ENCODE measurements at regions not wholly inside any gene's neighbourhood (a gene's known extent, or its start where the extent isn't known, plus 50 kb on each side); places are given as distances from the start of the nearest gene placed in this dataset.

- Histone ChIP-seq H3K27ac (ENCODE audit: low read length) (no peak overlapping the region), H3K36me3 (replicated peaks; ENCODE audit: low read depth, low read length) (no peaks in the 10 kb centered on the region), H3K4me2 (ENCODE audit: low read length) (no peak overlapping the region), H3K27me3 (ENCODE audit: low read depth, low read length) (no peaks in the 10 kb centered on the region), H3K4me1 (ENCODE audit: low read length) (peaks cover 13% of the 10 kb centered on the region), H3K79me2 (ENCODE audit: low read length) (no peaks in the 10 kb centered on the region), H4K20me1 (ENCODE audit: insufficient read depth, low read length) (no peaks in the 10 kb centered on the region), H3K9me3 (ENCODE audit: insufficient read depth, low read length) (no peaks in the 10 kb centered on the region), H2AFZ (ENCODE audit: low read depth, low read length) (no peak overlapping the region), H3K9ac (ENCODE audit: low read length) (no peak overlapping the region), H3K4me3 (ENCODE audit: low read length) (no peak overlapping the region)
- TF ChIP-seq EZH2phosphoT487 (IDR thresholded peaks at IDR 0.05; ENCODE audit: low read depth) (no peak), CTCF (IDR thresholded peaks at IDR 0.05; ENCODE audit: low read depth, low read length) (no peak)
Measured at GRCh38 chr2:59881218-59881617, 672.2 kb downstream of the BCL11A start.

GRCh38 chr2:59879700-59880131 is 673.7 kb downstream of the BCL11A start:
- Histone ChIP-seq H3K4me2 (ENCODE audit: low read length) (no peak overlapping the region), H3K4me1 (ENCODE audit: low read length) (peaks cover 10% of the 10 kb centered on the region), H3K9ac (ENCODE audit: low read length) (no peak overlapping the region), H3K27ac (ENCODE audit: low read length) (no peak overlapping the region), H3K79me2 (ENCODE audit: low read length) (no peaks in the 10 kb centered on the region), H3K36me3 (replicated peaks; ENCODE audit: low read depth, low read length) (no peaks in the 10 kb centered on the region), H3K27me3 (ENCODE audit: low read depth, low read length) (no peaks in the 10 kb centered on the region), H3K4me3 (ENCODE audit: low read length) (no peak overlapping the region), H2AFZ (ENCODE audit: low read depth, low read length) (no peak overlapping the region), H4K20me1 (ENCODE audit: insufficient read depth, low read length) (no peaks in the 10 kb centered on the region), H3K9me3 (ENCODE audit: insufficient read depth, low read length) (no peaks in the 10 kb centered on the region)
- TF ChIP-seq CTCF (IDR thresholded peaks at IDR 0.05; ENCODE audit: low read depth, low read length) (no peak), EZH2phosphoT487 (IDR thresholded peaks at IDR 0.05; ENCODE audit: low read depth) (no peak)

- Histone ChIP-seq H3K4me1 (ENCODE audit: low read length) (peaks cover 17% of the 10 kb centered on the region), H3K9ac (ENCODE audit: low read length) (no peak overlapping the region), H3K27me3 (ENCODE audit: low read depth, low read length) (no peaks in the 10 kb centered on the region), H2AFZ (ENCODE audit: low read depth, low read length) (no peak overlapping the region), H3K36me3 (replicated peaks; ENCODE audit: low read depth, low read length) (no peaks in the 10 kb centered on the region), H3K4me3 (ENCODE audit: low read length) (no peak overlapping the region), H3K79me2 (ENCODE audit: low read length) (no peaks in the 10 kb centered on the region), H3K27ac (ENCODE audit: low read length) (no peak overlapping the region), H3K9me3 (ENCODE audit: insufficient read depth, low read length) (no peaks in the 10 kb centered on the region), H4K20me1 (ENCODE audit: insufficient read depth, low read length) (no peaks in the 10 kb centered on the region), H3K4me2 (ENCODE audit: low read length) (no peak overlapping the region)
- TF ChIP-seq EZH2phosphoT487 (IDR thresholded peaks at IDR 0.05; ENCODE audit: low read depth): no peak
- no peak for TF ChIP-seq CTCF (IDR thresholded peaks at IDR 0.05; ENCODE audit: low read depth, low read length)
Measured at GRCh38 chr2:59875836-59876235, 677.6 kb downstream of the BCL11A start.

- H3K9me3 ChIP-seq (ENCODE audit: insufficient read depth, low read length): no peaks in the 10 kb centered on the region
- H3K27me3 ChIP-seq (ENCODE audit: low read depth, low read length): no peaks in the 10 kb centered on the region
- no peaks in the 10 kb centered on the region for H3K79me2 ChIP-seq (ENCODE audit: low read length)
- H3K4me3 ChIP-seq (ENCODE audit: low read length): no peak overlapping the region
- 0 out of 2 replicates have a peak overlapping the region, but pooled peaks have one; percentile 29 for H3K4me2 ChIP-seq (ENCODE audit: low read length)
- no peak overlapping the region for H3K9ac ChIP-seq (ENCODE audit: low read length)
- no peak for TF ChIP-seq CTCF (IDR thresholded peaks at IDR 0.05; ENCODE audit: low read depth, low read length)
- no peak for TF ChIP-seq EZH2phosphoT487 (IDR thresholded peaks at IDR 0.05; ENCODE audit: low read depth)
- no peak overlapping the region for H3K27ac ChIP-seq (ENCODE audit: low read length)
- H4K20me1 ChIP-seq (ENCODE audit: insufficient read depth, low read length): no peaks in the 10 kb centered on the region
- no peaks in the 10 kb centered on the region for H3K36me3 ChIP-seq (replicated peaks; ENCODE audit: low read depth, low read length)
- H2AFZ ChIP-seq (ENCODE audit: low read depth, low read length): peak overlapping the region; percentile 62
- H3K4me1 ChIP-seq (ENCODE audit: low read length): peaks cover 17% of the 10 kb centered on the region
Measured at GRCh38 chr2:59874971-59875755, 678.3 kb downstream of the BCL11A start.

All from OCI-LY3 (cell line).